MCF 10A (cell line): ENCODE measurements at regions not wholly inside any gene's neighbourhood (a gene's known extent, or its start where the extent isn't known, plus 50 kb on each side); places are given as distances from the start of the nearest gene placed in this dataset.
"Not testable (repeated sequence)": the region's sequence is repeated elsewhere in the genome, so short reads cannot be mapped to it uniquely, and the experiment has no call there.

Experiments used
- BruUV-seq: library from RNA; stranded (reverse); fragments of 400-500 nt; replicated peaks from 2 replicates; lab custom pipeline; 2021; lab: Mats Ljungman, UMichigan
- CTCF ChIA-PET: fragments of 300-600 bp; sonication (Branson Sonifier 250); formaldehyde crosslinking; extraction: SDS; loops from one replicate; lab custom pipeline; 2021; ENCODE audit warnings: antibody characterized with exemption, inconsistent platforms; lab: Yijun Ruan, JAX
- POLR2A ChIA-PET: fragments of 300-600, 350-650 bp; sonication (Branson Sonifier 250); formaldehyde crosslinking; extraction: SDS; loops from one replicate; lab custom pipeline; 2020; ENCODE audit warnings: antibody characterized with exemption, inconsistent platforms; lab: Yijun Ruan, JAX
- DNase-seq: peaks from one replicate; pipeline ENCODE4 v3.0.0-alpha.2; 2018; ENCODE audit not compliant: unreplicated experiment
- H3K27ac Mint-ChIP-seq: one replicate; pipeline ENCODE4 v1.8.0; 2022; ENCODE audit warnings: mild to moderate bottlenecking, low read depth, mixed read lengths; ENCODE audit not compliant: unreplicated experiment
- H3K27me3 Mint-ChIP-seq: one replicate; pipeline ENCODE4 v1.8.0; 2022; ENCODE audit warnings: mixed read lengths; ENCODE audit not compliant: insufficient read depth, unreplicated experiment
- H3K36me3 Mint-ChIP-seq: one replicate; pipeline ENCODE4 v1.8.0; 2022; ENCODE audit warnings: mild to moderate bottlenecking, moderate library complexity, mixed read lengths; ENCODE audit not compliant: insufficient read depth, unreplicated experiment
- H3K4me1 Mint-ChIP-seq: one replicate; pipeline ENCODE4 v1.8.0; 2022; ENCODE audit warnings: mixed read lengths; ENCODE audit not compliant: insufficient read depth, unreplicated experiment
- H3K4me3 Mint-ChIP-seq: one replicate; pipeline ENCODE4 v1.8.0; 2022; ENCODE audit warnings: mild to moderate bottlenecking, moderate library complexity, mixed read lengths; ENCODE audit not compliant: unreplicated experiment
- H3K9me3 Mint-ChIP-seq: one replicate; pipeline ENCODE4 v1.8.0; 2022; ENCODE audit warnings: mixed read lengths; ENCODE audit not compliant: unreplicated experiment
- intact Hi-C: fragments of 100-400 bp; cut with micrococcal nuclease; formaldehyde crosslinking; loops from 2 replicates; pipeline ENCODE4 v1.14.1; 2022
- TF ChIP-seq, protein P1 (sequence below): fragments of 200-600 bp; IDR thresholded peaks from one replicate; pipeline ENCODE4 v1.8.0; 2022; ENCODE audit warnings: antibody characterized with exemption, mild to moderate bottlenecking; ENCODE audit not compliant: unreplicated experiment

GRCh38 chr1:83055391-83056170 is 943.4 kb downstream of the TTLL7 start:
- CTCF ChIA-PET: no interaction called here
- Mint-ChIP-seq H3K36me3 (peaks cover under 1% of the 10 kb centered on the region), H3K27me3 (no peaks in the 10 kb centered on the region), H3K4me3 (no peak overlapping the region), H3K4me1 (no peaks in the 10 kb centered on the region), H3K9me3 (no peaks in the 10 kb centered on the region), H3K27ac (no peak overlapping the region)
- intact Hi-C loops: no loop called here
- DNase-seq: no peak
- POLR2A ChIA-PET: no interaction called here
- TF ChIP-seq, protein P1, sequence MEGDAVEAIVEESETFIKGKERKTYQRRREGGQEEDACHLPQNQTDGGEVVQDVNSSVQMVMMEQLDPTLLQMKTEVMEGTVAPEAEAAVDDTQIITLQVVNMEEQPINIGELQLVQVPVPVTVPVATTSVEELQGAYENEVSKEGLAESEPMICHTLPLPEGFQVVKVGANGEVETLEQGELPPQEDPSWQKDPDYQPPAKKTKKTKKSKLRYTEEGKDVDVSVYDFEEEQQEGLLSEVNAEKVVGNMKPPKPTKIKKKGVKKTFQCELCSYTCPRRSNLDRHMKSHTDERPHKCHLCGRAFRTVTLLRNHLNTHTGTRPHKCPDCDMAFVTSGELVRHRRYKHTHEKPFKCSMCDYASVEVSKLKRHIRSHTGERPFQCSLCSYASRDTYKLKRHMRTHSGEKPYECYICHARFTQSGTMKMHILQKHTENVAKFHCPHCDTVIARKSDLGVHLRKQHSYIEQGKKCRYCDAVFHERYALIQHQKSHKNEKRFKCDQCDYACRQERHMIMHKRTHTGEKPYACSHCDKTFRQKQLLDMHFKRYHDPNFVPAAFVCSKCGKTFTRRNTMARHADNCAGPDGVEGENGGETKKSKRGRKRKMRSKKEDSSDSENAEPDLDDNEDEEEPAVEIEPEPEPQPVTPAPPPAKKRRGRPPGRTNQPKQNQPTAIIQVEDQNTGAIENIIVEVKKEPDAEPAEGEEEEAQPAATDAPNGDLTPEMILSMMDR: no peak
- no TSS peak for BruUV-seq

DNA sequence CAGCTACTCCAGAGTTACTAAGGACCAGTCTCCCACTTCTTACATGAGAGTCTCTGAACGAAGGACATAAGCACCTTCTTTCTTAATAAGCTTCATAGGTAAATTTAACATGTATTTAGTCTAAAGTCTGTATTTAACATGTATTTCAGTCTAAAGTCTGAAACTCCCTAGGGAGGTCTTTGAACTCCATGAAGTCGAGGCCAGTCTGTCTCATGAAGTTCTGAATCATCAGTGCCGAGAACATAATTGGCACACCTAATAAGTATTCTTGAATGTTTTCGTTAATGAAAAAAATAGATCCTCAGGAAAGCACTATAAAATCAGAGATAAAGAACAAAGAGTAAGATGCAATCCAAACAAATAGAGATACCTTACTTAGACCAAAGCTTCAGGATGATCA is 945.5 kb downstream of the TTLL7 start:
- ChIA-PET POLR2A (interaction anchor here (1.2 kb wide), 1 partner anchor 46 kb away, joined by 3 read pairs; no protein-coding TSS in a partner anchor), CTCF (no interaction called here)
- Mint-ChIP-seq H3K4me1 (no peaks in the 10 kb centered on the region), H3K27ac (no peak overlapping the region), H3K4me3 (no peak overlapping the region), H3K9me3 (no peaks in the 10 kb centered on the region), H3K27me3 (no peaks in the 10 kb centered on the region), H3K36me3 (peaks cover 6% of the 10 kb centered on the region)
- no TSS peak for BruUV-seq
- no peak for DNase-seq
- TF ChIP-seq, protein P1: no peak
- intact Hi-C loops: no loop called here

- Mint-ChIP-seq H3K4me3 (no peak overlapping the region), H3K27me3 (no peaks in the 10 kb centered on the region), H3K9me3 (no peaks in the 10 kb centered on the region), H3K4me1 (no peaks in the 10 kb centered on the region), H3K36me3 (peaks cover 6% of the 10 kb centered on the region), H3K27ac (no peak overlapping the region)
- POLR2A ChIA-PET: interaction anchor here (1.2 kb wide), 1 partner anchor 46 kb away, joined by 3 read pairs; no protein-coding TSS in a partner anchor
- TF ChIP-seq, protein P1: no peak
- DNase-seq: no peak
- CTCF ChIA-PET: no interaction called here
- intact Hi-C loops: no loop called here
- no TSS peak for BruUV-seq
Measured at GRCh38 chr1:83052865-83053264, 946.1 kb downstream of the TTLL7 start.

GRCh38 chr1:83051053-83051452 is 947.9 kb downstream of the TTLL7 start:
- intact Hi-C loops, H3K27ac Mint-ChIP-seq, H3K27me3 Mint-ChIP-seq, DNase-seq, H3K36me3 Mint-ChIP-seq, H3K9me3 Mint-ChIP-seq, CTCF ChIA-PET, H3K4me1 Mint-ChIP-seq, BruUV-seq, POLR2A ChIA-PET, H3K4me3 Mint-ChIP-seq: not testable (repeated sequence)
